Endodermal cell (in vitro differentiated cells): ENCODE measurements at regions not wholly inside any gene's neighbourhood (a gene's known extent, or its start where the extent isn't known, plus 50 kb on each side); places are given as distances from the start of the nearest gene placed in this dataset.

Experiments used
- DNase-seq: peaks from one replicate; pipeline ENCODE4 v3.0.0-alpha.2; 2017
- H3K27ac ChIP-seq: 2 replicates; pipeline ENCODE4 v1.5.1; 2013; ENCODE audit warnings: mild to moderate bottlenecking, low read depth, low read length, moderate library complexity
- H3K27me3 ChIP-seq: 2 replicates; pipeline ENCODE4 v1.6.1; 2013; ENCODE audit warnings: mild to moderate bottlenecking, low read length, moderate library complexity; ENCODE audit not compliant: insufficient read depth, control insufficient read depth, poor library complexity, severe bottlenecking
- H3K36me3 ChIP-seq: 2 replicates; pipeline ENCODE4 v1.7.0; 2013; ENCODE audit warnings: mild to moderate bottlenecking, low read length, moderate library complexity; ENCODE audit not compliant: control insufficient read depth, insufficient read depth
- H3K4me1 ChIP-seq: one replicate; pipeline ENCODE4 v1.7.0; 2013; ENCODE audit warnings: low read length; ENCODE audit not compliant: control insufficient read depth, insufficient read depth
- H3K4me3 ChIP-seq: 2 replicates; pipeline ENCODE4 v1.5.1; 2013; ENCODE audit warnings: mild to moderate bottlenecking, low read length, moderate library complexity
- H3K9ac ChIP-seq: 2 replicates; pipeline ENCODE4 v1.6.1; 2013; ENCODE audit warnings: mild to moderate bottlenecking, low read length, moderate library complexity; ENCODE audit not compliant: poor library complexity, severe bottlenecking; ENCODE audit errors: extremely low read depth
- H3K9me3 ChIP-seq: 2 replicates; pipeline ENCODE4 v1.6.1; 2013; ENCODE audit warnings: mild to moderate bottlenecking, low read length, moderate library complexity; ENCODE audit not compliant: control insufficient read depth
- H3K27ac Mint-ChIP-seq: 2 replicates; pipeline ENCODE4 v1.8.0; 2020; ENCODE audit warnings: mixed read lengths
- H3K27me3 Mint-ChIP-seq: 2 replicates; pipeline ENCODE4 v1.8.0; 2021; ENCODE audit warnings: mild to moderate bottlenecking, mixed read lengths; ENCODE audit not compliant: insufficient read depth
- H3K36me3 Mint-ChIP-seq: 2 replicates; pipeline ENCODE4 v1.8.0; 2020; ENCODE audit warnings: low read depth, mixed read lengths
- H3K4me1 Mint-ChIP-seq: 2 replicates; pipeline ENCODE4 v1.8.0; 2020; ENCODE audit warnings: mixed read lengths
- H3K4me3 Mint-ChIP-seq: 2 replicates; pipeline ENCODE4 v1.8.0; 2020; ENCODE audit warnings: mild to moderate bottlenecking, moderate library complexity, mixed read lengths
- H3K9me3 Mint-ChIP-seq: 2 replicates; pipeline ENCODE4 v1.8.0; 2020; ENCODE audit warnings: mild to moderate bottlenecking, mixed read lengths
- CTCF ChIP-seq: fragments of 200-600 bp; sonication (generic); conservative IDR thresholded peaks from 2 replicates; pipeline ENCODE4 v1.5.0; 2021; ENCODE audit warnings: antibody characterized with exemption, mild to moderate bottlenecking
- WGBS, 2 experiments: methylation state at CpG; one replicate each; pipeline versions ENCODE4 v1.1.5 to v1.1.7; 2013; ENCODE audit warnings: missing lambda C conversion rate in 2 of 2, mixed read lengths in 1 of 2; ENCODE audit not compliant: insufficient coverage in 1 of 2, insufficient read length in 1 of 2; 5-methylcytosine and 5-hydroxymethylcytosine counted together

GRCh38 chr4:151876381-151876988 is 115.7 kb upstream of the GATB start:
- Mint-ChIP-seq H3K4me1 (peaks cover 38% of the 10 kb centered on the region), H3K4me3 (no peak overlapping the region), H3K36me3 (no peaks in the 10 kb centered on the region), H3K27ac (no peak overlapping the region), H3K27me3 (no peaks in the 10 kb centered on the region), H3K9me3 (no peaks in the 10 kb centered on the region)
- Histone ChIP-seq H3K4me3 (no peak overlapping the region), H3K4me1 (peaks cover 6% of the 10 kb centered on the region), H3K9ac (no peak overlapping the region), H3K36me3 (no peaks in the 10 kb centered on the region), H3K27me3 (no peaks in the 10 kb centered on the region), H3K9me3 (no peaks in the 10 kb centered on the region), H3K27ac (no peak overlapping the region)
- no peak for TF ChIP-seq CTCF
- no peak for DNase-seq
- WGBS, 2 experiments: 92 to 94% methylated on average over 2 to 3 of the region's 3 CpGs

- no peaks in the 10 kb centered on the region for H3K36me3 ChIP-seq
- no peaks in the 10 kb centered on the region for H3K27me3 ChIP-seq
- no peak for TF ChIP-seq CTCF
- Mint-ChIP-seq H3K4me3 (no peak overlapping the region), H3K9me3 (no peaks in the 10 kb centered on the region), H3K36me3 (no peaks in the 10 kb centered on the region), H3K27ac (no peak overlapping the region), H3K4me1 (peaks cover 25% of the 10 kb centered on the region), H3K27me3 (peaks cover 2% of the 10 kb centered on the region)
- H3K9me3 ChIP-seq: no peaks in the 10 kb centered on the region
- H3K4me3 ChIP-seq: no peak overlapping the region
- peaks cover 4% of the 10 kb centered on the region for H3K4me1 ChIP-seq
- WGBS, 2 experiments: 26 to 34% methylated on average over 2 to 3 of the region's 3 CpGs
- H3K27ac ChIP-seq: no peak overlapping the region
- peak; percentile 56 for DNase-seq
- H3K9ac ChIP-seq: no peak overlapping the region
Measured at GRCh38 chr4:151874328-151874727, 113.5 kb upstream of the GATB start.

GRCh38 chr4:151866592-151866918 is 105.7 kb upstream of the GATB start:
- Histone ChIP-seq H3K27me3 (peaks cover 21% of the 10 kb centered on the region), H3K27ac (no peak overlapping the region), H3K36me3 (no peaks in the 10 kb centered on the region), H3K9me3 (no peaks in the 10 kb centered on the region), H3K4me3 (no peak overlapping the region), H3K9ac (no peak overlapping the region), H3K4me1 (no peaks in the 10 kb centered on the region)
- no peak overlapping the region for H3K4me3 Mint-ChIP-seq
- H3K27me3 Mint-ChIP-seq: peaks cover 10% of the 10 kb centered on the region
- 80 to 93% methylated on average over 1 to 3 of the region's 4 CpGs for WGBS, 2 experiments
- DNase-seq: no peak
- H3K27ac Mint-ChIP-seq: no peak overlapping the region
- H3K36me3 Mint-ChIP-seq: no peaks in the 10 kb centered on the region
- peaks cover 5% of the 10 kb centered on the region for H3K9me3 Mint-ChIP-seq
- TF ChIP-seq CTCF: no peak
- H3K4me1 Mint-ChIP-seq: no peaks in the 10 kb centered on the region
